Inflammatory macrophage treated with lipopolysaccharide for 4 hours (primary cell): ENCODE measurements at regions not wholly inside any gene's neighbourhood (a gene's known extent, or its start where the extent isn't known, plus 50 kb on each side); places are given as distances from the start of the nearest gene placed in this dataset.

Experiments used
- DNase-seq: peaks from one replicate; pipeline ENCODE4 v3.0.0-alpha.2; 2020

DNA sequence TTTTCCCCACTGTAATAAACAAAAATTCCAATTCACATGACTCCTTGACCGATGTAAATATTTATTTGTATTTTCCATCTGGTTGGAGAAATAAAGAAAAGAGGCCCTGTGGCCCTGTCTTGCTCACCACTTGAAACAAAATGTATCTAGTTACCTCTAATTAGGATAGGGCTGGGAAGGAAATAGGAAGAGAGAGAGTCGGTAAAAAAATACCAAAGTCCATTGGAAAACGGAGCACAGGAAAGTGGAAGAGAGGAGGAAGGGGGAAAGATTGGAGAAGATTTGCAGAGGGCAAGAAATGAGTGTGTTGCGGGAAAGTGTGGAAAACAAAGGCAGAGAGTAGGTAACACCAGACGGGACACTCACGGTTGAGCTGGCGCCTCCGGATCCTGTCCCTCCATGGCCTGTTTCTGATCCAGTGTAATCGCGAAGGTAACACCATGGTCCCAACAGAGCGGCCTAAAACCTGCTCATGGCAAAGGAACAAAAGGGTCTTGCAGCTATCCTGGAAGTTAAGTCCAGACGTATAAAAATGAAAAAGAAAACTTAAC lies 105.8 kb upstream of the RIPOR2 start:
- DNase-seq, result no peak

DNA sequence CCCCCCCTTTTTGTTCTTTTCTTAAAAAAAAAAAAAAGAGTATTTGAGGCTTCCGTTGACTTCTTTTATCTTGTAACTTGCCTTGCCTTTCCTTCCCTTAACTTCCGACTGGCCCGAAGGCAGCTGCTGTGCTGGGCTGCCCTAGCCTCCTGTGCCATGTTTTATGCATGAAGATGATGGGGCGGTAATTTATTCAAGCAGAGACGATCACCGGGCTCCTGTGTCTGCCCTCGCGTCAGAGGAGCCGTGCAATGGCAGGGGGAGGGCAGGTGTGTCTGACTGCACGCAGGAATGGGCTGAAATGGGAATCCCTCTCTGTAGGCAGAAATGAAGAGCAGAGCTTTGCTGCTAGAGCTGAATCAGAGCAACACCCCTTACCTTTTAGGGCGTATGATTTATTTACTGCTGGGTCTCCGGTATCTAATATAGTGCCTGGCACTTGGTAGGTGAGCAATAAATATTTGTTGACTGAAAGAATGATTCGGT lies 106.3 kb upstream of the RIPOR2 start:
- no peak for DNase-seq

DNA sequence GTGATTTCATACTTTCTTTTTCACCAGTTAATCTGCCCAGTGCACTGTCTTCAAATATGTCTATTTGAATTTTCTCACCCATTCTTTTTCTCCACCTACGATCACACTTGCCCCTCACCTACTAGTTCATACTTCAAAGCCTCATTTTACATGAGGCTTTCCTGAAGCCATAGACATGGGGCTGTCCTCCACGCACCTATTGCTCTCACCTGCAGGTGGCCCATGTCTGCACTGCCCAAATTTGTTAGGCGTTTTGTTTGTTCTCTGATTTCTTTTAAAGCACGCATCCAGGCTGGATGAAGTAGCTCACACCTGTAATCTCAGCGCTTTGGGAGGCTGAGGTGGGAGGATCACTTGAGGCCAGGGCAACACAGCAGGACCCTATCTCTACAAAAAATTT lies 106.8 kb upstream of the RIPOR2 start:
- no peak for DNase-seq

DNA sequence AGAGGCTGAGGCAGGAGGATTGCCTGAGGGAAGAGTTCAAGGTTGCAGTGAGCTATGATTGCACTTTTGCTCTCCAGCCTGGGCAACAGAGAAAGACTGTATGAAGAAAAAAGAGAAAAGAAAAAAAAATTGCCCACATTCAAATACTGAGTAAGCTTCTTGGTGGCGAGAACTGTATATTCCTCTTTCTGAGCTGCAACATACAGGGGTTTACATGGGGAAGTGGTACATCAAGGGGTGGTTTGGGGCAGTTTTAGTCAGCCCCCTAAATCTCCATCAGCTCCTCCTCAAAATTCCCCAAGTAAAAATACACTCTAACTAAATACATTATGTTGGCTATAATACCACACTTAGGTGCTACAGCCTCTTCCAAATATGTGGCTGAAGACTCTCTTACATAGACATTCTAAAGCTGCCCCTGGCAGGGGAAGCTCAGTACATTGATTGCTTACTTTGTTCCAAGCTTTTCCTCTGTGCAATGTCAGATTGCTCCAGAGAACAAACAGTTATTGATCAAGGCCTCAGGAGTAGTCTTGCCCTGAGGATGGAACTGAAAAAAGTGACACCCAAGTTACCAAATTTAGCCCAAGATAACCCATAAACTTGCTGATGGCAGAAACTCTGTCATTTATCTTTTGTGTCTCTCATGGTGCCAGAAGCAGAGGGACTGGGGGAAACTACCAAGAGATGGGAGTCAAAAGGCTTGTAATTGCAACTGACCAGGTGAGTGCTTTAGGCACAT lies 107.4 kb upstream of the RIPOR2 start:
- peak; percentile 78 for DNase-seq

DNA sequence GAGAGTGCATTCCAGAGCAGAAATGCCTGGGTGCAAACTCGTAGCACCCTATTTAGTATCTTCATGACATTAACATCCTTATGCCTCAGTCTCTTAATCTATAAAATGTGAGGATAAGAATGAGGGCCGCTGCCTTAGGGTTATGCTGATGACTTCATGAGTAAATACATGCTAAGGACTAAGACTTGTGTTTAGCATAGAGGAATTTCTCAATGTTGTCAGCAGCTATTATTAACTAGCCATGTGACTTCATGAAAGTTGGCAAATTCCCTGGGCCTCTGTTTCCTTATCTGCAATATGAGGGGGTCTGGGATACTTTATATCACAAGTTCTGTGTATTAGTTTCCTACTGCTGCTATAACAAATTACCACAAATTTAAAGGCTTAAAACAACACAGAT lies 108.1 kb upstream of the RIPOR2 start:
- DNase-seq, result peak; percentile 73

DNA sequence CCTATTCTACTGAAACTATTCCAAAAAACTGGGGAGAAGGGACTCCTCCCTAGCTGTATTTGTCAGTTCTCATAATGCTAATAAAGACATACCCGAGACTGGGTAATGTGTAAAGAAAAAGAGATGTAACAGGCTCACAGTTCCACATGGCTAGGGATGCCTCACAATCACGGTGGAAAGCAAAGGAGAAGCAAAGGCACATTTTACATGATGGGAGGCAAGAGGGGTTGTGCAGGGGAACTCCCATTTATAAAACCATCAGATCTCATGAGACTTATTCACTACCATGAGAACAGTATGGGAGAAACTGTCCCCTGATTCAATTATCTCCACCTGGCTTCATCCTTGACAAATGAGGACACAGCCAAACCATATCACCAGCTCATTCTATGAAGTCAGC lies 111.2 kb upstream of the RIPOR2 start:
- DNase-seq, result peak; percentile 89

DNA sequence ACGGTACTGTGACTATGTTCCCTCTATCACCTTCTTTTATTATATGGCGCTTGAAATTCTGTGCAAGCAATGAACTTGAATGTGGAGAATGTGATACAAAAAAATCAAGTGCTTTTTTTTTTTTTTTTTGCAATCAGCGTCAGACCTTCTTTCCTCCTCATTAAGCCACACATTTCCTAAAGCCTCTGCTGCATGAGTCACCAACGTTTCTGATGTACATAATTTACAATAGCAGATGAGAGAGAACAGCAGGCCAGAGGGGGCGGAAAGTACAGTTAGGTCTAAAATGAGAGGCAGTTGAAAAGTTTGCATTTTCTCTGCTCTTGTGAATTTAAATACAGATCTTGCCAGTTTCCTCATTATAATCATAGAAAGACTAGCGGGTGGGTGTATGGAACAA lies 114.6 kb upstream of the RIPOR2 start:
- peak; percentile 94 for DNase-seq

DNA sequence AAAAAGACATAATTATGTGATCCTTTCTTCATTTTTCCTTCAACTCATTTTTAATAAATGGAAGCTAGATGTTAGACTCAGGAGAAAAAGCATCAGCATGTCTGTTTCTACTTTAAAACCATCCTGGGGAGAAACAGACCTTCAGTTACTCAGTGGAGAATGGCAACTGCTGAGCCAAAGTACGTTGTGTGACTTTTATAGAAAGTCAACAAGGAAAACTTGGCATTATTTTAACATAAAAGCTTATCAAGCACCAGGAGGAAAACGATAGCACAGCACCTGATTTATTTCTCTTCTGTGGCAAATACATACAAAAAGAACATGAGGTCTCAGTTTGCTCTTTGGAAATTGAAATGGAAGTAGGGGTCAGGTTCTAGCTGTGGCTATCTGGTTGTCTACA lies 115.3 kb upstream of the RIPOR2 start:
- no peak for DNase-seq

DNA sequence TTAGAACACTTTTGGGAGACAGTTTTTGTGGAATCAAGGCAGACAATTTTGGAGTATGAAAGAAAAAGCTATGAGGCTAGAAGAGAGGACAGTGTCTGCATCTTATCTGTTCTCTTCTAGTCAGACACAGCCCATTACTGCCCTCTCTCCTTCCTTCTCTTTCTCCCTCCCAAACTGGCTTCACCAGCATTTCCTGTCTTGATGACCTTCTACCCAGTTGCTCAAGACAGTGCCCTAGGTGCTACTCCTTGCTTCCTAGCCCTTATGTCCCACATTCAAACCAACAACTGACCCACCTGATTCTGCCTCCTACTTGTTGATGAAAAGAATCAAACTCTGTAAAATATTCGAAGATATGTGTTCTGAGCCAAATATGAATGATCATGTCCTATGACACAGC lies 116.4 kb upstream of the RIPOR2 start:
- DNase-seq, result no peak

DNA sequence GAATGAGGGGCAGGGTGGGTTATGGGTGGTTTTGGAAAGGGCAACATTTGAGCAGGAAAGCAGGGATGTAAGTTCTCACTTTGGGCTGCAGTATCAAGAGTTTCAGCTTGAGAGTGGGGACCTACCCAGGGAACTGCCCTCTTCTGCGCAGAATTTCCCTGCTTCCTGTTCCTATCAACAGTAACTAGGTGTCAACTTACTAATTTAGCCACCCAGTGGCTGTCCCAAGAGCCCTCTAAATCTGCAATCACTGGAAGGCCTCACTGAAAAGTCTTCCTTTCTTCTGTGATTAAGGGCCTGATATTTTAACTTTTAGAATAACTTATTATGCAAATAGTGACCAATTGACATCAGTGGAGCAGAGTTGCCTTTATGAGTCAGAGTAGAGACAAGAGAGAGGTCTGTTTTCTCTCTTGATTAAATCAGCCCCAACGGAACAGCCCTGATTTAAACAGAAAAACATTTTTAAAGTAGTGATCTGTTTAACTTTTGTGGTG lies 118.2 kb upstream of the RIPOR2 start:
- peak; percentile 84 for DNase-seq

DNA sequence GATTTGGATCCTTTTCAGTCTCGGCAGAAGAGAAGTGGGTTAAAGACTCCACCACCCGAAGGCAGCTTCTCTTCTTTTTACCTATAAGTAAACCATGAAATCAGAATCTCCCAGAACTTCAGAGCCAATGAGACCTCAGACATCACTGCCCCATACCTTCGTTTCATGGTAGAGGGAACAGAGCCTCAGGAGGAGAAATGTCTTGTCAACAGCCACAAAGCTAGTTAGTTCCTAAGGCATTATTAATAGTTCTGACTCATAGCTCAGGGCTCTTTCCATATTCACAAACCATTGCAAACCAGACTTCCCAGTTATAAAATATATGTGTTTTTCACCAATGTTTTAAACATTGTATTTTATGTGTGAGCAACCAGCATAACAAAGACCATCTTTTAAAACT lies 118.7 kb upstream of the RIPOR2 start:
- peak; percentile 72 for DNase-seq

DNA sequence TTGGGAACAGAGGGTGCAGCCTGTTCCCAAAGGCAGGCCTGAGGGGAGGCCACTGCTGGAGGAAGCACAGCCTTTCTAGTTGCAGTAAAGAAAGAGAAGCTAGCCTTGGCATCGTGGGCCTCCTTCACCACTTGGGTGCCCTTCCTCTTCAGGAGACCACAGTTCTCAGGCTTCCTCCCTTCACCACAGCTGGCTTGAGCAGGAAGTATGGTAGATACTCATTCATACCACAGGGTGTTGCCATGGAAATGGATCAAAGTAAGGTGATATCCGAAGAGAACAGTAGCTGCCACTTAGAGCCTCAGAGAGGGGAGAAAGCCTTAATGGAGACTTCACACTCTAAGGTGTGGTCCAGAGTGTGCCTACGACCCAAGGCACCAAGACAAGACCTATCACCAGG lies 120.4 kb upstream of the RIPOR2 start:
- DNase-seq, result peak; percentile 70

DNA sequence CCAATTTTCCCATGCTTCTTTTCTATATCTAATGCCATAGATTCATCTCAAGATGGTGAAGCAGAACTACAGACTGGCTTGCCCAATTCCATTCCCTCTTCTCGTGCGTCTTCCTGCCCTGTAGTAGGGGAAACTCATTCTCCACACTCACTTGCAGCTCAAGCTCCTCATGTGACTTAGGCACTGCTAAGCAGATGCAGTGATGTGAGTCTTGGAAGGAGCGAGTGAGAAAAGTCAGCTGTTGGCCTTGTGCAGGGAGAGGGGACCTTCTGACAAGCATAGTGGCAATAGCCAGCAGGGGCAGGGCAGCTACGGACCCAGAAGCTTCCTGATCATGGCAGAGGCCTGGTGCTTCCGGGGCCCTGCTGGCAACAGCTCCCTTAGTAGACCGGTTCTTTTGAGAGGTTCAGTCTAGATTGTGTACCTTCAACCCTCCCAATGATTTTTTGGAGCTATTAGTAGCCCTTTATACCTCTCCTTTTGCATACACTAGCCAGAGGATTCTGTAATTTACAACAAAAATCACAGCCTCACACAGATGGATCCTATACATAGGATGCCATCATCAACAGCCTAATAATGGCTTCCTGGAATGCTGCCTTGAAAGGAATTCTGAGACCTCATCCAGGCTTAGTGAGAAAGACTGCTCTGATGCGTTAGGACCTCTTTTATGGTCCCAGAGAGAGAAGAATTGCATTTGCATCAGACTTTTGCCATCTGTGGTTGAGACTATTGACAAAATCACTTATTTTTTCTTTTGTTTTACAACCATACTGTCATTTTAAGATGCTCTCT lies 121.5 kb upstream of the RIPOR2 start:
- peak; percentile 75 for DNase-seq

DNA sequence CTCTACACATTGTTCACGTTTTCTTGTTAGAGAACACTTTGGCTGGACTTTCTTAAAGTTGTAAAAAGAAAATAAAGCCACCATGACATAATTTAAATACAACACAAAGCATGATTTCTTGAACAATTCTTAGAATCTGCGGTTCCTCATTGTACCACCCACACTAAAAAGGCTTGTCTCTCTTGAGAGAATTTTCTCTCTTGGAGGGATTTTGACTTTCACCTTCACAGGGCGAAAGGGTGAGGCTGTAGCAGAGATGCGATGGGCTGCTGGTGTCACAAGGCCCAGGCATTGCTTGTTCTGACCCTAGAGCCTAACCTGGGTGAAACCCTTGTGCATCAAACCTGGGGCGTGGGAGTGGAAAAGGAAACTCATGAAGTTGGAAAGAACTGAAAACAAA lies 122.7 kb upstream of the RIPOR2 start:
- DNase-seq, result peak; percentile 82

DNA sequence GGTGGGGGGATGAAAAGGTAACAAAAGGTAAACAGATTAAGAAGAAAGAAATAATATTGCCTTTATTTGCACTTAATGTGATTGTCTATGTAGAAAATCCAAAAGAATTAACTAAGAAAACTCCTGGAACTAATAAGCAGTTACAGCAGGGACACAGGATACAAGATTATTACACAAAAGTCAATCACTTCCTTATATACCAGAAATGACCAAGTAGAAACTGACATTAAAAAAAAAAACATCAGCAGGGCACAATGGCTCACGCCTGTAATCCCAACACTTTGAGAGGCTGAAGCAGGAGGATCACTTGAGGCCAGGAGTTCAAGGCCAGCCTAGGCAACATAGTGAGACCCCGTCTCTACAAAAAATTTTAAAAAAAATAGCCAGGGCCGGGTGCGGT lies 123.2 kb upstream of the RIPOR2 start:
- DNase-seq, result peak; percentile 64

DNA sequence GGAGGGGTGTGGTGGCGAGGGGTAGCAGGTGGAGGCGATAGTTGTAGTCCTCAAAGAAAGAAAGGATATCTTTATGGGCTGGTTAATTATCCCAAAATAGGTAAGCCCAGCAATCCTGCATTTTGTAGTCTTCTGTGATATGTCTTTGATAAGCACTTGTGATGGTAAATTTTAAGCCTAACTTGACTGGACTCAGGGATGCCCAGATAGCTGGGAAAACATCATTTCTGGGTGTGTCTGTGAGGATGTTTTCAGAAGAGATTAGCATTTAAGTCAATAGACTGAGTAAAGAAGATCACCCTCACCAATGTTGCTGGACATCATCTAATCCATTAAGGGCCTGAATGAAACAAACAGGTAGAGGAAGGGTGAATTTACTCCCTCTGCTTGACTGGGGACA lies 124.8 kb upstream of the RIPOR2 start:
- no peak for DNase-seq

DNA sequence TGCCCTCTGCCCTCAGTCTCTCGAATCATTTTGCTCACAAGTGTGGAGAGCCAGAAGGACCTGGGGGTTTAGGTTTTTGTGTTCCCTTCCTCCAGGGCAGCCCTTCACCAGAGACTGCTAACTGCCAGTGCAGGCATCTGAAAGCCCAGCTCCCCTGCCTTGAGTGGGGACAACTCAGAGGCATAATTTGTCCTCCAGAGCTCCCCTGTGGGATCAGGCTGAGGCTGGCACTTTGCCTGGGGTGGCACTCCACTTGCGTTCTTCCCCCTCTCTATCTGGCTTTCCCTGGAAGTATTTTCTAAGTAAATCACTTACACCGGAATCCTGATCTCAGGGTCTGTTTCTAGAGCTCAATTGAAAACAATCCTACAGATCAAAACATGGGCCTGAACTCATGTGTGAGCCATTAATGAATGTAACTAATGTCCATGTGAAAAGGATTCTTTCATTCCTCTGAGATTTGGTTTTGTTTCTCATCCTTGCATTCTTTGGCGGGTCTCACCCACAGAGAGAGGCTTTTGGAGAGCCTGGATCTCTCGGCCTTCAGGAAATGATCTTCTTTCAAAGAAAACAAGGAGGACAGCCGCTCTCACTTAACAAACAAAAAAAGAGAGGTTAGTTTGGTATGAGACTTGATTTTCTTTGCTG lies 125.7 kb upstream of the RIPOR2 start:
- no peak for DNase-seq

DNA sequence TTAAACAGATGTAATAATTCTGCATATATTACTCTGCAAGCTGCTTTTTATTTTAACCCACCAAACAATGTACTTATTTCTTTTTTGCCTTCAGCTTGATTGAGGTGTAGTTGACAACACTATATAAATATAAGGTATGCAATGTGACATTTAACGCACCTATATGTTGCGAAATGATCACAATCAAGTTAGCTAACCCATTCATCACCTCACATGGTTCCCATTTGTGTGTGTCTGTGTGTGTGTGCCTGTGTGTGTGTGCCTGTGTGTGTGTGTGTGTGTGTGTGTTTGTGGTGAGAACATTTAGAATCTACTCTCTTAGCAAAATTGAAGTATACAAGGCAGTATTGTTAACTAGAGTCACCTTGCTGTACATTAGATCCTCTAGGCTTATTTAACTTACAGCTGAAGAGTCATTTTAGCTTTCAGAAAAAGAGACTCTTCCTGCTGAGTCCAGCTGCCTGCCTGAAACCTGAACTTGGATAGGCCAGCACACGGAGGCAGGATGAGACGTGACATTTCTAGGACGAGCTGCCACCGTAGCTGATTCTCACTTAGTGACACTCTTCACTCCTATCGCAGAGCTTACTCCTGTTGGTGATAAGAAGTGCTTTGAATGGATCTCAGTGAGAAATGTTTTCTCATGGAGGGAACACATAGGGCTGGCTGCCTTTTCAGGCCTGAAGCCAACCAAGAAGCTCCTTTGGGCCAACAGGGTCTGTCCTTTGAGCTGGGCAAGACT lies 126.5 kb upstream of the RIPOR2 start:
- DNase-seq, result no peak

DNA sequence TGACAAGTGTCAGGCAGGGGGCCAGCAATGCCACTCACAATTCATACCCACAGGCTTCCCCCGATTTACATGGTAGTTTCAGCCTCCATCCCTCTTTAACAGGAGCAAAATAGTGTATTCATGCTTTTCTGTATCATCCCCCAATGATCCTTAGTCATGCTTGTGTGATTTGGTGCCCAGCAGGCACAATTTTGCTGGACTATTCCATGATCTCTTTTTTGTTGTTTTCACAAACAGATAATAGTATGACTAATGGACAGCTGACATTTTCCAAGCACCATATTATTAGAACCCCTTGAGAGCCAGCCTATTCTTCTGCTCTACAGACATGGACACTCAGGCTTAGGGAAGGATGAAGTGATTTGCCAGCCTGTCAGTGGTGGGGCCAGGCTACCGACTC lies 128.2 kb upstream of the RIPOR2 start:
- DNase-seq, result no peak

DNA sequence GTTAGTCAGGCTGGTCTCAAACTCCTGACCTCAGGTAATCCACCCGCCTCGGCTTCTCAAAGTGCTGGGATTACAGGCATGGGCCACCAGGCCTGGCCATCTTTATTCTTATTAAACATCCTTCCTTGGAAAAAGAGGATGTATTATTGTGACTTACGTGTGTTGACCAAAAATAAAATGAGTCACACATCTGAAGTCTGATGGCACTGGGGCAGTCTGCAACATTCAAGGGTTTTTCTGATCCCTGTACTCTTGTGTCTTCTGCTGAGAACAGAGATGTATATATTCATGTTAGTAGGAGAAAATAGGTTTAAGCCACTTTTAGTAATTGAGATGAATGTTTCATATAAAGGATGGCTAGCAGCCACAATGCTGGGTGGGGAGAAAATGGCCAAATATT lies 129.9 kb upstream of the RIPOR2 start:
- DNase-seq, result peak; percentile 68

DNA sequence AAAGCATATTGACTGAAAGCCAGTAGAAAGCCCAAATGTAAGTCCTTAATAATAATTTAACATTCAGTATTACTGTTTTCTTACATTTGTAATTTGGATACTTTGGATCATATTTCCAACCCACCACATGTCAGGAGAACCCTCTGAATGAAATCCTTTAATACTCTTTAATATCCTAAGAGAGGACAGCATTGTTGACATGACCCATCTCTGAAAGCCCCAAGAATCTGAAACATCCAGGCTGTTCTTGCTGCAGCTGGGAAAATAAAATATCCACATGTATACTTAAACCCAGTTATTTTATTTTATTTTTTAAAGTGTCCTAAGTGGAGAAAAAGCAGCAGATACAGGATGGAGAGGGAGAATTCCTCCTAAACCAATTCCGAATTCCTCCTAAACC lies 130.8 kb upstream of the RIPOR2 start:
- no peak for DNase-seq

DNA sequence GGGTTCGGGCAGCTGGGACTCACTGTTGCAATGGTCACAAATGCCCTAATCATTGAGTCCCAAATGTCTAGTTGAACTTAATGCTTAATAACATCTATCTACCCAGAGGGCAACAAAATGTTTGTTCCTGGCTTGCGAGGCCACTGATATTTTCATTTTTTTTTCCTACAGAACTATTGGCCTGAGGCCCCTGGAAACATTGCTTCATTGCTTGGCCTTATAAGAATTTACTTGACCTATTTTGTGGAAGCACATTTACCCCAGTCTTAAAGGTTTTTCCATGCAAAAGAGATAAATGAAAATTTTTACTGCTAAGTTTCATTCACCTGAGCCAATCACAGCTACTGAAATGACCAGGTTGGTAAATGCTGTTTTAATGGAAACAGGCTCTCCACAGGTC lies 133.1 kb upstream of the RIPOR2 start:
- DNase-seq, result no peak
